ENCODE measurements at regions not wholly inside any gene's neighbourhood (a gene's known extent, or its start where the extent isn't known, plus 50 kb on each side); places are given as distances from the start of the nearest gene placed in this dataset.

DNA sequence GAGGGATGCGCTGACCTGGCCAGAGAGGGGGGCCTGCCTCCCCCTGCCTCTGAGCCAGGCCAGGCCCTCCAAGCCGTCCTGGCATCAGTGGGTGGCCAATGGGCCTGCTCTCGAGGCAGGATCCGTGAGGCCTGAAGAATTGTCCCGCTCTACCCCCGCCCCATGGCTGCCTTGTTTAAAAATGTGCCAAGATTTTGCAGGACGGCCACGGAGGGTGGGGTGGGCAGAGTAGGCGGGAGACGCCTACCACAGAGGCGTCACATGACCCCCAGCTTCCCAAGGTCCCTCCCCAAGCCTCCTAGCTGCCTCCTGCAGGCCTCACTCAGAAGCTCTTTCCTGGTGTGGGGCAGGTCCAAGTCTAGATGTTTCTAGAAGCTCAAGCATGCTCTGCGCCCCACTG, 69.5 kb downstream of the ENGASE start:
- no peak for DNase-seq

DNA sequence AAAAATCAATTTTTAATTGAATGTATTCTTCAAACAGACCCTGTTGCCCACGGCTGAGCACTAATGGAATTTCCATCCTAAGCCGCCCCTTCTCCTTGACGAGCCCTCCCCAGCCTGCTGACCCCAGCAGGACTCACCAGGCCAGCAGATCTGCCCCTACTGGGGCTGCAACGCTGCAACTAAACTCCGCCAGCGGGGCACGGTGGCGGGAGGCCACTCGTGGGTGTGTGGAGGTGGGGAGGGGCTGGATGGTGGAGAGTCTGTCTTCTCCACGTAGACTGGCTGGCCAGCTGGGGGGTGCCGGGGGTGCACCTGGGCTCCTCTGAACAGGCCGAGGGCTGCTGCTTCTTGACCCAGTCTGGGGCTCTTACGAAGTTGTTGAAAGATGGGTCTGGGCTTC, 67.8 kb downstream of the ENGASE start:
- no peak for DNase-seq

DNA sequence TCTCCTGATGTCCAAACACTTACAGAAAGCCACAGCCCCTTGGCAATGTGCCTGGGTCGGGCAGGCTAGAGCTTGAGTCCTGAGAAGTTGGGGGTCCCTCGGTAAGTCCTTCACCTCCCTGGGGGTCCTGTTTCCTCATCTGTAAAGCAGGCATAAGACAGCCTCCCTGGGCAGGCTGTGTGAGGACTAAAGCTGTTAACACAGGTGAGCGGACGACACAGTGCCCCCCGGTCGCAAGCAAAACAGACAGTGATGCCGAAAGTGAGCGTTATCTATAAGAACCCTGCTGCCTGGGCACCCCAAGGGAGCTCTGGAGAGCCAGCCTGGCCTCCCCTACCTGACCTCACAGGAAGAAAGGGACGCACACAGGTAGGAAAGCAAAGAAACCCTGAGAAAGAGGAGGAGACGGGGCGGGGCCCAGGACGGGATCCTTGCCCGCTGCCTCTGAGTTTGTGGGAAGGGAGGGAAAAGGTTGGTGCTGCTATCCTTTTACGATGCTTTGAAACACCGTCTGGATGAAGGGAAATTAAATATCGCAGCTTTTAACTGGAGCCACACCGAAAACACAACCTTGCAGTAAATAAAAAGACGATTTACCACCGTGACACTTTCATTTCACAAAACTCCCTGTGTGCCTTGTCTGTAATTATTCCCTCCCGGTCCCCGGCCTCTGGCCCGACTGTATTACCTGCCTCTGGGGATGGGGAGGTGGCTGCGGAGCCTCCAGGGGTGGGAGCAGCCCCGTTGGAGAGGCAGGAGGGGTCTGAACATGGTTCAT, 67.1 kb downstream of the ENGASE start:
- DNase-seq, result no peak

DNA sequence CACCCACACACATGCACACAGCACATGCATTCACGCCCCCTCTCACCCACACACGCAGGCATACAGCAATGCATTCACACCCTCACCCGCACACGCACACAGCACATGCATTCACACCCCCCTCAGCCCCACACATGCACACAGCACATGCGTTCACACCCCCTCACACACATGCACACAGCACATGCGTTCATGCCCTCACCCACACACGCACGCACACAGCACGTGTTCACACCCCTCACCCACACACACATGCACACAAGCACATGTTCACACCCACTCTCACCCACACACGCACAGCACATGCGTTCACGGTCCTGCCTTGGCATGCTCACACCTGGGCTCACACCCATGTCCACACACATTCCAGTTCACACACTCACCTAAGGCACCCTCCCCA, 64.2 kb downstream of the ENGASE start:
- no peak for DNase-seq

GRCh38 chr17:79137789-79138165, 63.2 kb downstream of the ENGASE start:
- no peak for DNase-seq

GRCh38 chr17:79137015-79137788, 62.6 kb downstream of the ENGASE start:
- no peak for DNase-seq

GRCh38 chr17:79136596-79136995, 62.0 kb downstream of the ENGASE start:
- DNase-seq, result no peak

Measured in activated CD4-positive, alpha-beta T cell treated with anti-CD3 and anti-CD28 coated beads, Interleukin-10, Interleukin-2, amounts not matched to agents 100 ng/mL and 50 ng/mL, durations not matched to agents 16 hours and 8 hours (primary cell).